GM21367 (cell line): ENCODE measurements at regions not wholly inside any gene's neighbourhood (a gene's known extent, or its start where the extent isn't known, plus 50 kb on each side); places are given as distances from the start of the nearest gene placed in this dataset.

ENCODE experiments used
- ATAC-seq: cut with Tn5 transposase; IDR thresholded peaks from one replicate; pipeline ENCODE4 v1.9.1; 2021; ENCODE audit not compliant: unreplicated experiment

- ATAC-seq: no peak
Observed at GRCh38 chr16:73846007-73846330, 450.6 kb upstream of the PSMD7 start.

- no peak for ATAC-seq
Observed at GRCh38 chr16:73845238-73846006, 451.2 kb upstream of the PSMD7 start.

- ATAC-seq: no peak
Observed at GRCh38 chr16:73840728-73841127, 455.9 kb upstream of the PSMD7 start.

- no peak for ATAC-seq
Observed at GRCh38 chr16:73831220-73831619, 465.4 kb upstream of the PSMD7 start.

- no peak for ATAC-seq
Observed at GRCh38 chr16:73823205-73823849, 473.3 kb upstream of the PSMD7 start.

- no peak for ATAC-seq
Observed at GRCh38 chr16:73817526-73818324, 478.9 kb upstream of the PSMD7 start.

GRCh38 chr16:73813527-73813926 lies 483.1 kb upstream of the PSMD7 start:
- no peak for ATAC-seq

GRCh38 chr16:73804456-73804855 lies 492.2 kb upstream of the PSMD7 start:
- no peak for ATAC-seq

- no peak for ATAC-seq
Observed at GRCh38 chr16:73798471-73798870, 498.1 kb upstream of the PSMD7 start.

GRCh38 chr16:73797115-73797514 lies 499.5 kb upstream of the PSMD7 start:
- ATAC-seq: no peak

- ATAC-seq: no peak
Observed at GRCh38 chr16:73796241-73796640, 500.4 kb upstream of the PSMD7 start.

- no peak for ATAC-seq
Observed at GRCh38 chr16:73794994-73795393, 501.6 kb upstream of the PSMD7 start.

GRCh38 chr16:73793871-73794437 lies 502.7 kb upstream of the PSMD7 start:
- no peak for ATAC-seq

GRCh38 chr16:73793260-73793659 lies 503.4 kb upstream of the PSMD7 start:
- no peak for ATAC-seq

- no peak for ATAC-seq
Observed at GRCh38 chr16:73792199-73793020, 504.2 kb upstream of the PSMD7 start.

- no peak for ATAC-seq
Observed at GRCh38 chr16:73781297-73781696, 515.3 kb upstream of the PSMD7 start.

- ATAC-seq: no peak
Observed at GRCh38 chr16:73778887-73779286, 517.7 kb upstream of the PSMD7 start.

- ATAC-seq: no peak
Observed at GRCh38 chr16:73775841-73776388, 520.7 kb upstream of the PSMD7 start.

GRCh38 chr16:73771196-73772064 lies 525.2 kb upstream of the PSMD7 start:
- ATAC-seq: no peak

GRCh38 chr16:73768786-73769203 lies 527.8 kb upstream of the PSMD7 start:
- no peak for ATAC-seq
